IPS-15b (cell line): ENCODE measurements at regions not wholly inside any gene's neighbourhood (a gene's known extent, or its start where the extent isn't known, plus 50 kb on each side); places are given as distances from the start of the nearest gene placed in this dataset.

ENCODE experiments used
- H3K27me3 ChIP-seq: one replicate; pipeline ENCODE4 v1.6.1; 2013; ENCODE audit warnings: low read length; ENCODE audit not compliant: control insufficient read depth, insufficient read depth
- H3K36me3 ChIP-seq: one replicate; pipeline ENCODE4 v1.6.1; 2013; ENCODE audit warnings: low read length; ENCODE audit not compliant: control insufficient read depth, insufficient read depth
- H3K4me1 ChIP-seq: one replicate; pipeline ENCODE4 v1.6.1; 2013; ENCODE audit warnings: mild to moderate bottlenecking, low read length; ENCODE audit not compliant: control insufficient read depth, insufficient read depth
- H3K4me3 ChIP-seq: one replicate; pipeline ENCODE4 v1.5.1; 2013; ENCODE audit warnings: low read depth, low read length
- H3K9ac ChIP-seq: one replicate; pipeline ENCODE4 v1.6.1; 2013; ENCODE audit warnings: low read depth, mild to moderate bottlenecking, low read length
- H3K9me3 ChIP-seq: one replicate; pipeline ENCODE4 v1.6.1; 2013; ENCODE audit warnings: mild to moderate bottlenecking, low read length; ENCODE audit not compliant: control insufficient read depth, insufficient read depth

- H3K27me3 ChIP-seq, result no peaks in the 10 kb centered on the region
- no peaks in the 10 kb centered on the region for H3K36me3 ChIP-seq
- H3K4me1 ChIP-seq, result no peaks in the 10 kb centered on the region
- H3K9ac ChIP-seq, result no peak overlapping the region
- H3K9me3 ChIP-seq, result no peaks in the 10 kb centered on the region
- H3K4me3 ChIP-seq, result no peak overlapping the region
Measured at GRCh38 chr13:33723365-33723764, 94.6 kb upstream of the RFC3 start.

GRCh38 chr13:33723772-33724435 lies 94.0 kb upstream of the RFC3 start:
- Histone ChIP-seq H3K9me3 (no peaks in the 10 kb centered on the region), H3K4me1 (no peaks in the 10 kb centered on the region), H3K36me3 (no peaks in the 10 kb centered on the region), H3K9ac (no peak overlapping the region), H3K4me3 (no peak overlapping the region), H3K27me3 (no peaks in the 10 kb centered on the region)

GRCh38 chr13:33725340-33725739 lies 92.6 kb upstream of the RFC3 start:
- H3K4me3 ChIP-seq, result no peak overlapping the region
- no peaks in the 10 kb centered on the region for H3K27me3 ChIP-seq
- no peaks in the 10 kb centered on the region for H3K4me1 ChIP-seq
- no peaks in the 10 kb centered on the region for H3K9me3 ChIP-seq
- H3K9ac ChIP-seq, result no peak overlapping the region
- no peaks in the 10 kb centered on the region for H3K36me3 ChIP-seq

GRCh38 chr13:33727297-33728083 lies 90.5 kb upstream of the RFC3 start:
- Histone ChIP-seq H3K36me3 (no peaks in the 10 kb centered on the region), H3K9me3 (no peaks in the 10 kb centered on the region), H3K9ac (no peak overlapping the region), H3K27me3 (no peaks in the 10 kb centered on the region), H3K4me1 (no peaks in the 10 kb centered on the region), H3K4me3 (no peak overlapping the region)

- H3K27me3 ChIP-seq, result no peaks in the 10 kb centered on the region
- no peak overlapping the region for H3K9ac ChIP-seq
- no peak overlapping the region for H3K4me3 ChIP-seq
- H3K36me3 ChIP-seq, result no peaks in the 10 kb centered on the region
- no peaks in the 10 kb centered on the region for H3K9me3 ChIP-seq
- no peaks in the 10 kb centered on the region for H3K4me1 ChIP-seq
Measured at GRCh38 chr13:33728271-33729037, 89.5 kb upstream of the RFC3 start.

- H3K4me1 ChIP-seq, result no peaks in the 10 kb centered on the region
- H3K9me3 ChIP-seq, result no peaks in the 10 kb centered on the region
- H3K9ac ChIP-seq, result no peak overlapping the region
- no peak overlapping the region for H3K4me3 ChIP-seq
- no peaks in the 10 kb centered on the region for H3K27me3 ChIP-seq
- no peaks in the 10 kb centered on the region for H3K36me3 ChIP-seq
Measured at GRCh38 chr13:33730147-33730546, 87.8 kb upstream of the RFC3 start.

- no peaks in the 10 kb centered on the region for H3K36me3 ChIP-seq
- H3K27me3 ChIP-seq, result no peaks in the 10 kb centered on the region
- H3K9me3 ChIP-seq, result no peaks in the 10 kb centered on the region
- no peak overlapping the region for H3K9ac ChIP-seq
- H3K4me1 ChIP-seq, result no peaks in the 10 kb centered on the region
- H3K4me3 ChIP-seq, result no peak overlapping the region
Measured at GRCh38 chr13:33730619-33731018, 87.3 kb upstream of the RFC3 start.

GRCh38 chr13:33735276-33735675 lies 82.7 kb upstream of the RFC3 start:
- H3K9ac ChIP-seq, result no peak overlapping the region
- H3K9me3 ChIP-seq, result no peaks in the 10 kb centered on the region
- H3K27me3 ChIP-seq, result no peaks in the 10 kb centered on the region
- H3K4me1 ChIP-seq, result no peaks in the 10 kb centered on the region
- H3K4me3 ChIP-seq, result no peak overlapping the region
- H3K36me3 ChIP-seq, result no peaks in the 10 kb centered on the region

GRCh38 chr13:33739254-33739653 lies 78.7 kb upstream of the RFC3 start:
- H3K27me3 ChIP-seq, result no peaks in the 10 kb centered on the region
- no peaks in the 10 kb centered on the region for H3K4me1 ChIP-seq
- no peak overlapping the region for H3K9ac ChIP-seq
- H3K9me3 ChIP-seq, result no peaks in the 10 kb centered on the region
- no peak overlapping the region for H3K4me3 ChIP-seq
- no peaks in the 10 kb centered on the region for H3K36me3 ChIP-seq

GRCh38 chr13:33740134-33740538 lies 77.8 kb upstream of the RFC3 start:
- H3K27me3 ChIP-seq, result no peaks in the 10 kb centered on the region
- no peak overlapping the region for H3K4me3 ChIP-seq
- no peaks in the 10 kb centered on the region for H3K4me1 ChIP-seq
- no peaks in the 10 kb centered on the region for H3K9me3 ChIP-seq
- H3K36me3 ChIP-seq, result no peaks in the 10 kb centered on the region
- no peak overlapping the region for H3K9ac ChIP-seq

- H3K4me3 ChIP-seq, result no peak overlapping the region
- H3K36me3 ChIP-seq, result no peaks in the 10 kb centered on the region
- H3K4me1 ChIP-seq, result no peaks in the 10 kb centered on the region
- no peak overlapping the region for H3K9ac ChIP-seq
- no peaks in the 10 kb centered on the region for H3K27me3 ChIP-seq
- H3K9me3 ChIP-seq, result no peaks in the 10 kb centered on the region
Measured at GRCh38 chr13:33742321-33742720, 75.6 kb upstream of the RFC3 start.
